Fibroblast of peridontal ligament (primary cell): ENCODE measurements at regions not wholly inside any gene's neighbourhood (a gene's known extent, or its start where the extent isn't known, plus 50 kb on each side); places are given as distances from the start of the nearest gene placed in this dataset.

Source experiments
- DNase-seq: peaks from one replicate; pipeline ENCODE4 v3.0.0-alpha.2; 2010; ENCODE audit errors: extremely low read depth

DNA sequence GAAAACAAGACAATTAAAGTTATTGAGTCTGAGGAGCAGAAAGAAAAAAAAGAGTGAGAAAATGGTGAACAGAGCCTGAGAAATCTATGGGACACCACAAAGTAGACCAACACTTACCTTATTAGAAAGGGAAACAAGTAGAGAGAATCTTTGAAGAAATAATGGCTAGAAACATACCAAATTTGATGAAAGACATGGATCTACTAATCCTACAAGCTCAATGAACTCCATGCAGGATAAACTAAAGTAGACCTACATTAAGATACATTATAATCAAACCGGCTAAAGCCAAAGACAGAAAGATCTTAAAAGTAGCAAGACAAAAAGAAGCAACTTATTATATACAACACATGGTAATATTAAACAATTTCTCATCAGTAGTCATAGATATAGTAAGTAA is 782.3 kb upstream of the GHITM start:
- no peak for DNase-seq

- no peak for DNase-seq
Measured at GRCh38 chr10:83357627-83358026, 781.7 kb upstream of the GHITM start.

DNA sequence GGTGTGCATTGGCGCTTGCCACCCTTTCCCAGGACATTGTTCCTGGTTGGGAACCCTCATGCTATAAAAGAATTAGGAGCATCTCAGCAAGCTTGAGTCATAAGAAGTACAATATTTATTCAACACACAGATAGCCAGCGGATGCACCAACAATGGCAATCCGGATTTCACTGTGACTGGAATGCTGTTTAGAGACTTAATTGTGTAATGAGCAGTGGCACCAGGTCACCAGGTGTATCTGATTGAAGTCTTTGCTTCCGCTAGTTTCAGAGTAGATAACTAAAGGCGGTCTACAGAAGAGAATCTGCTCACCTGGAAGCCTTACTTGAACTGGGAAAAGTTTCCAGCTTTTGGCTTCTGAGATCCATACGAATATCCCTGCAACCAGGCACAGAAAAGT is 772.3 kb upstream of the GHITM start:
- DNase-seq, result no peak

- DNase-seq, result no peak
Measured at GRCh38 chr10:83371696-83372490, 767.4 kb upstream of the GHITM start.

- DNase-seq, result peak; percentile 19
Measured at GRCh38 chr10:83372646-83373045, 766.7 kb upstream of the GHITM start.

GRCh38 chr10:83373671-83374070 is 765.6 kb upstream of the GHITM start:
- peak; percentile 8 for DNase-seq

DNA sequence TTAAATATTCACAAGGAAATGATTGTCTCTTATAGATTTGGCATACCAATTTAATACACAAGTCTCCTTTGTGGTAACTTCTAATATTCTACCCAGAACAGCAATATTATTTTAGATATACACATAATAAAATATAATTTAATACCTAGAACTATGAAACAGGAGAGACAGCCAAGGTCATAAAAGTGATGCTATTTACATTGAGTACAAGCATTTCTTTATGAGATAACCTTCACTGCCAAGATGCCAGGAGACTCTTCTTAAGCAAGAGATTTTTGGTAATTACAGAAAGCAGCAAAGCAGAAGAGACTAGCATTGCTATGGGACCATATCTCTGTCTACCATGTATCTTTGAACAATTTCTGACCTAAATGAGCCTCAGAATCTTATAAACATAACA is 764.6 kb upstream of the GHITM start:
- DNase-seq, result no peak

GRCh38 chr10:83375274-83375673 is 764.0 kb upstream of the GHITM start:
- no peak for DNase-seq

DNA sequence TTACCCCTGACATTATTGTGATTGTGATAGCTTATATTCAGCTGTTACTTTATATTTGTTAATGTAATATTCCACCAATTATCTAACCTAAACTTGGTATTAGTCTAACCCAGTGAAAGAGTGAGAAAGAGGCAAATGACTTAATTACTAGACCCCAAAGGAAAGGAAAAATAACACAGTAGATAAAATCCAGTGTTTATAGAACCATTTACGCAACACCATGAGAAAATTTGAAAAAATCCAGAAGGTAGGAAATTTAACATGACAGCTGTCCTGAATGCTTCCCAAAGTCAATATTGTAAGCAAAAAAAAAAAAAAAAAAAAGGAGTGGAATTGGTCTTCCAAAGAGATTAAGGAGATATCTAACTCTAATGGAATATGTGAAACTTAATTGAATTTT is 741.5 kb upstream of the GHITM start:
- DNase-seq, result no peak

DNA sequence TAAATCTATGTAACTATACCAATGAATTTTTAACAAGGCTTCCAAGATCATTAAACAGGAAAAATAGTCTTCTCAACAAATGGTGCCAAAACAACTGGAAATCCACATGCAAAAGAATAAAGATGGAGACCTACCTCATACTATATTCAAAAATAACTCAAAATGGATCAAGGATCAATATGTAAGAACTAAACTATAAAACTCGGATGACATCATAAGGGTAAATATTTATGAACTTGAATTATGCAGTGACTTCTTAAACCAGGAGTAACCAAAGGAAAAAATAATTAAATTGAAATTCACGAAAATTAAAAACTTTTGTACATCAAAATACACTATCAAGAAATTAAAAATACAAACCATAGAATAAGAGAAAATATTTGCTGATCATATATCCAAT is 728.7 kb upstream of the GHITM start:
- no peak for DNase-seq

DNA sequence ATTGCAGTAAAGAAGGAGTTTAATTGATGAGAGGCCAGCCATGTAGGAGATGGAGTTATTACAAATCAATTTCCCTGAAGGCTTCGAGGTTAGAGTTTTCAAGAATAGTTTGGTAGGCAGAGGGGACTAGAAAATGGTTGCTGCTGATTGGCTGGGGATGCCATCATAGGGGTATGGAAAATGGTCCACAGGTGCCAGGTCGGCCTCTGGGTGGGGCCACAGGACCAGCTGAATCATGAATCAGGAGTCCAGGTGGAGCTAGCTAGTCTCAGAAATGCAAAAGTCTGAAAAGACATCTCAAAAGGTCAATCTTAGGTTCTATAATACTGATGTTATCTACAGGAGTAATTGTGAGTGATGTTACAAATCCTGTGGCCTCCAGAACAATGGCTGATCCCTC is 714.0 kb upstream of the GHITM start:
- DNase-seq, result no peak

DNA sequence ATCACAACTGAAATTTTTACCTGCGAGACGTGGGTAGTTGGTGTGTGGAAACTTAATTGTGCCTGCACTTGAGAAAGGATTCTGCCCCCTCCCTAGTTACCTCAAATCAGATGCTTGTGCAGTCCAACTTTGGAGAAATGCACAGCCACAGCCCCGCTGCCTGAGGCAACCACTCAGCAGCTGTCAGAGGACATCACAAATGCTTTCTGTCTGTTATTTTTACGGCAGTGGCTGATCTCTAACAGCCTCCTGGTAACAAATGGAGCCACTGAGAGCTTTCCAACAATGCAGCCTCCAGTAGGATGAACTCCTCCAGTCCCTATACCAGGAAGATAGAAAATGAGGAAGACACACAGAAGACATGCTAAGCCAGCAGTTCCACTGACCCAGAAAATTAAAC is 712.2 kb upstream of the GHITM start:
- DNase-seq, result no peak

- no peak for DNase-seq
Measured at GRCh38 chr10:83432261-83433045, 706.9 kb upstream of the GHITM start.

- DNase-seq, result no peak
Measured at GRCh38 chr10:83433705-83434104, 705.6 kb upstream of the GHITM start.

- DNase-seq, result no peak
Measured at GRCh38 chr10:83448013-83448412, 691.3 kb upstream of the GHITM start.

- no peak for DNase-seq
Measured at GRCh38 chr10:83458611-83459010, 680.7 kb upstream of the GHITM start.

GRCh38 chr10:83459124-83459523 is 680.2 kb upstream of the GHITM start:
- no peak for DNase-seq

DNA sequence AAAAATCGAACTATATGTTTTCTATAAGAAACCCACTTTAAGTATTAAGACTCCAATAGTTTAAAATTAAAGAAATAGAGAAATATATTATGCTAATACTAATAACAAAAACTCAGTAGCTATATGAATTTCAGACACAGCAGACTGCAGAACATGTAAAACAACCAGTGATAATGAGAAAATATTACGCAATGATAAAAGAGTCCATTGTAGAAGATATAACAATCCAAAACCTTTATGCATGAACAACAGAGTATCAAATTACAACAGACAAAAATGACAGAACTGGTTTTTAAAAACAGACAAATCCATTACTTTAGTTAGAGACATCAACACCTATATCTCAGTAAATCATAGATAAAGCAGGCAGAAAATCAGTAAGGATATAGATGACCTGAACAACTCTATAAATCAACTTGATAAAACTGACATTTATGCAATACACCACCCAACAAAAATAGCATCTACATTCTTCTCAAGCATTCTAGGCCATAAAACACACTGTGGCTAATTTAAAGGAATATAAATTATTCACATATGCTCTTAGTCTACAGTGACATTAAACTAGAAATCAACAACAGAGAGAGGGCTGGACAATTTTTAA is 669.5 kb upstream of the GHITM start:
- no peak for DNase-seq

GRCh38 chr10:83476211-83476610 is 663.1 kb upstream of the GHITM start:
- DNase-seq, result no peak

DNA sequence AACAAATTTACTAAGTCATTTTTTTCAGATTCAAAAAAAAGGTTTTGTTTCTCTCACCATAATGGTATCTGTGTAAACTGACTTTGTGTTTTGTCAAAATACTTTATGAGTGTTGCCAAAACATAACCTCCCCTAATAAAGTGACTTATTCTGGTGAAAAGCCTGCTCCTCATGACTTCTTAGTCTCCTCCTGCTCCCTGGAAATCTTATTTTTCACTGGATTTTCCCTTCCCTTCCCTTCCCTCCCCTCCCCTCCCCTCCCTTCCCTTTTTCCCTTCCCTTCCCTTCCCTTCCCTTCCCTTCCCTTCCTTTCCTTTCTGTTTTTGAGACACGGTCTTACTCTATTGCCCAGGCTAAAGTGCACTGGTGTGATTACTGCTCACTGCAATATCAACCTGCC is 650.1 kb upstream of the GHITM start:
- DNase-seq, result no peak

- no peak for DNase-seq
Measured at GRCh38 chr10:83492004-83492403, 647.3 kb upstream of the GHITM start.

DNA sequence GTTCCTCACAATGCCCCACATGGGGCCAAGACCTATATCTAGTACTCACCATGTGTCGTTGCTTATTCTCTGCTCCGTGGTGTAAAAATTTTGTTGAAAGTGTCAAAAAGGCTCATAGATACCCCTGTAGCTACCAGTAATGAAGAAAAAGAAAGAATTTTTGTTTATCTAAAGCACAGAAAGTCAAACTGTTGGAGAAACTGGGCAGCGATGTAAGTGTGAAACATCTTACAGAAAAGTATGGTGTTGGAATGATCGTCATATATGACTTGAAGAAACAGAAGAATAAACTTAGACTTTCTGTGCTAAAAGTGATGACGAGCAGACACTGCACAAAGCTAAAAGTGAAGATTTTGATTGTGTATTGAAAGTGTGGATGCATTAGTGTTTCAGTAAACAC is 626.6 kb upstream of the GHITM start:
- no peak for DNase-seq

DNA sequence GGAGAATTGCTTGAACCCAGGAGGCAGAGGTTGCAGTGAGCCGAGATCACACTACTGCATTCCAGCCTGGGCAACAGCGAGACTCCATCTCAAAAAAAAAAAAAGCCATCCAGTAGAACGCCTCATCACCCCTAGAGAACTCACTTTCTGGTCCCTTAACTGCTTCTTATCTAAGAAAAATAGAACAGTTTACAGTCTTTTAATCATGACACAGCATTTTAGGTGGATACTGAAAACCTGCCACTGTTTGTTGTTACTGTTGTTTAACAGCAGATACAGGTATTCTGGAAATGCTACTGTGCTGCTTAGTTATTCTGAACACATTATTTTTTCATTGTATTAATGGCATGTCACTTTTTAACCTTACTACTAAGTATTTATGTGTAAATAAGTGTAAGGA is 624.3 kb upstream of the GHITM start:
- no peak for DNase-seq
